ENCODE measurements at regions not wholly inside any gene's neighbourhood (a gene's known extent, or its start where the extent isn't known, plus 50 kb on each side); places are given as distances from the start of the nearest gene placed in this dataset.

DNA sequence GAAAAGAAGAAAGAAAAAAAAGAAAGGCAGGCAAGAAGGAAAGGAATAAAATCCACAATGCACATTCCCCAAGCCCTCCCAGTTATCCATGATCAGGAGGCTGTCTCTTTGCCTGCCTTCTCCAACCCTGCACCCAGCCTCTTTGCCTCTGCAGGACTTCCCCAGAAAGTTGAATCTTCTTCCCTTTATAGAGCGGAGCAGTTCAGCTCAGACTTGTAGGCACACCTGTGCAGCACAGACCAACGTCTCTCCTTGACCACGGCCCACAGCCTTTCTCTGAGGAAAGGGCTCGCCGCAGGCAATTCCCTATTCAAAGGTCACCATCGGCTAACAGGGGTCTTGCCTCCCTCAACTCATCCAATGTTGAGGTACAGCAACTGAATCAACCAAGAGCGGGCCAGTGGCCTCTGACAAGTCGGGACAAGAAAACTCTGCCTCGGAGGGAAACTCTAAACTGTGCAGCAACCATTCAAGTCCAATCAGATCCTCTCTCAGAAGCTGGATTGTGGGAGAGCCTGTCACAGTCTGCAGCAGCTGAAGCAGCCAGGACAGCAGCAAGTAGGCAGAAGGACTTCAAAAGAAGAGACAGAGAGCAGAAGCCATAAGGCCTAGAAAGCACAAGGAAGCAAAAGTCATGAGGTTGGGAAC is 529.2 kb upstream of the JARID2 start:
- in situ Hi-C loops (cut with HindIII; ENCODE audit: low pct_ligation_motif_present, low sequenced_read_pairs): no loop called here
- Histone ChIP-seq H3K36me3 (replicated peaks) (no peaks in the 10 kb centered on the region), H3K4me3 (ENCODE audit: low read depth, low read length) (no peak overlapping the region), H3K27ac (no peak overlapping the region), H3K27me3 (replicated peaks) (no peaks in the 10 kb centered on the region)
- TF ChIP-seq, protein P1, sequence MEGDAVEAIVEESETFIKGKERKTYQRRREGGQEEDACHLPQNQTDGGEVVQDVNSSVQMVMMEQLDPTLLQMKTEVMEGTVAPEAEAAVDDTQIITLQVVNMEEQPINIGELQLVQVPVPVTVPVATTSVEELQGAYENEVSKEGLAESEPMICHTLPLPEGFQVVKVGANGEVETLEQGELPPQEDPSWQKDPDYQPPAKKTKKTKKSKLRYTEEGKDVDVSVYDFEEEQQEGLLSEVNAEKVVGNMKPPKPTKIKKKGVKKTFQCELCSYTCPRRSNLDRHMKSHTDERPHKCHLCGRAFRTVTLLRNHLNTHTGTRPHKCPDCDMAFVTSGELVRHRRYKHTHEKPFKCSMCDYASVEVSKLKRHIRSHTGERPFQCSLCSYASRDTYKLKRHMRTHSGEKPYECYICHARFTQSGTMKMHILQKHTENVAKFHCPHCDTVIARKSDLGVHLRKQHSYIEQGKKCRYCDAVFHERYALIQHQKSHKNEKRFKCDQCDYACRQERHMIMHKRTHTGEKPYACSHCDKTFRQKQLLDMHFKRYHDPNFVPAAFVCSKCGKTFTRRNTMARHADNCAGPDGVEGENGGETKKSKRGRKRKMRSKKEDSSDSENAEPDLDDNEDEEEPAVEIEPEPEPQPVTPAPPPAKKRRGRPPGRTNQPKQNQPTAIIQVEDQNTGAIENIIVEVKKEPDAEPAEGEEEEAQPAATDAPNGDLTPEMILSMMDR (IDR thresholded peaks at IDR 0.05; ENCODE audit: low read depth, low read length, missing control alignments): no peak
- no peak for DNase-seq

DNA sequence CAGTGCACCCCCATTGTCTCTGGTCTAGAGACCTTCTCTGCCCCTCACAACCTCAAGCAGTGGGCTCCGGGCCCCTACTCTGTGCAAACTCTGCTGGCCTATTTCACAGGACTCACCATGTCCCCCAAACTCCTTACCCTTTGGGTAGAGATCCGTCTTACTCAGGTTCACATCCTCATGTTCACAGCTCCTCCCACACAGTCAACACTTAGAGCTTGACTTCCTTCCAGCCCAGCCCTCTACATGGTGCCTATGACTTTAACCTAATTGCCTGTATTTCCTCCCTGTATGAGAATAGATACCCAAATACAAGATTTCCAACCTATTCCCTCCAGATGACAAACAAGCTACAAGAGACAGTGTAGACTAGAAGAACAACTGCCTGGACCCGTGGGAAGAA is 528.6 kb upstream of the JARID2 start:
- no peak overlapping the region for H3K27ac ChIP-seq
- in situ Hi-C loops (cut with HindIII; ENCODE audit: low pct_ligation_motif_present, low sequenced_read_pairs): no loop called here

DNA sequence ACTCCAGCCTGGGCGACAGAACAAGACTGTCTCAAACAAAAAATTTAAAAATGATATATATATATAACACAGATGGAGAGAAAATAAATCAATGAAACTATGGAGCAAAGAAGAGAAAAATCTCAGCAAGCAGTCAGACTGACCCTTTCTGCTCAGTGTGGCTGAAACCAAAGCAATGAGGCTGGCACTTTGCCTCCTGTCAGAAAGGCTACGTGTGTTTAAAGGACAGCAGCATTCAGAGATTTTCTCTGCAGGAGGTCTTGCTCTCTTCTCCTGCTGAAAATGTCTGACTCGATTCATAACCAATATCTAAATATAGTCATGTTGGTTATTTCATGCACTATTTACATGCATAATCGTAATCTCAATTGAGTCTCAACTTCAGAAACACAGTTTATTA is 527.0 kb upstream of the JARID2 start:
- no peaks in the 10 kb centered on the region for H3K27me3 ChIP-seq (replicated peaks)
- TF ChIP-seq, protein P1 (IDR thresholded peaks at IDR 0.05; ENCODE audit: low read depth, low read length, missing control alignments): no peak
- H3K27ac ChIP-seq: no peak overlapping the region
- DNase-seq: no peak
- H3K4me3 ChIP-seq (ENCODE audit: low read depth, low read length): no peak overlapping the region
- no peaks in the 10 kb centered on the region for H3K36me3 ChIP-seq (replicated peaks)
- in situ Hi-C loops (cut with HindIII; ENCODE audit: low pct_ligation_motif_present, low sequenced_read_pairs): no loop called here

More for the DNA sequence above, 528.6 kb upstream of the JARID2 start:
- Histone ChIP-seq H3K27me3 (replicated peaks) (no peaks in the 10 kb centered on the region), H3K4me3 (ENCODE audit: low read depth, low read length) (no peak overlapping the region), H3K36me3 (replicated peaks) (no peaks in the 10 kb centered on the region)
- DNase-seq: no peak
- TF ChIP-seq, protein P1 (IDR thresholded peaks at IDR 0.05; ENCODE audit: low read depth, low read length, missing control alignments): no peak

DNA sequence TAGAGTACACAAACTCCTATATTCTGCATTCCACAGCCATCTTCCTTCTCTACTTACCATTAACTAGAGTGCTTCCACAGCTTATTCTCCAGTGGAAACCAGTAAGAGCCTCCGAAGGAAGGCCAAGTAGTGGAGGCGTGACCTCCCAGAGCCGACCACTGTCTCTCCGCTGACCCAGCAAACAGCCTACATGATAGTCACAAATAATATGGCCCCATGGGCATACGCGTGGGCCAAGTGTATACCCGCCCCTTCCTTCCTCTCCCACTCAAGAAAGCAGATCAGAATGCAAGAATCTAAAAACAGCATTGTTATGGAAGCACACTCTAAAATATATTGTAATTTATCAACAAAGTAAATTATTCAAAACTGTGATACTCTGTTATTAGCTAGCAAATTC is 526.6 kb upstream of the JARID2 start:
- no peak for DNase-seq
- H3K36me3 ChIP-seq (replicated peaks): no peaks in the 10 kb centered on the region
- TF ChIP-seq, protein P1 (IDR thresholded peaks at IDR 0.05; ENCODE audit: low read depth, low read length, missing control alignments): no peak
- in situ Hi-C loops (cut with HindIII; ENCODE audit: low pct_ligation_motif_present, low sequenced_read_pairs): no loop called here
- H3K27me3 ChIP-seq (replicated peaks): no peaks in the 10 kb centered on the region
- H3K27ac ChIP-seq: no peak overlapping the region
- H3K4me3 ChIP-seq (ENCODE audit: low read depth, low read length): no peak overlapping the region

DNA sequence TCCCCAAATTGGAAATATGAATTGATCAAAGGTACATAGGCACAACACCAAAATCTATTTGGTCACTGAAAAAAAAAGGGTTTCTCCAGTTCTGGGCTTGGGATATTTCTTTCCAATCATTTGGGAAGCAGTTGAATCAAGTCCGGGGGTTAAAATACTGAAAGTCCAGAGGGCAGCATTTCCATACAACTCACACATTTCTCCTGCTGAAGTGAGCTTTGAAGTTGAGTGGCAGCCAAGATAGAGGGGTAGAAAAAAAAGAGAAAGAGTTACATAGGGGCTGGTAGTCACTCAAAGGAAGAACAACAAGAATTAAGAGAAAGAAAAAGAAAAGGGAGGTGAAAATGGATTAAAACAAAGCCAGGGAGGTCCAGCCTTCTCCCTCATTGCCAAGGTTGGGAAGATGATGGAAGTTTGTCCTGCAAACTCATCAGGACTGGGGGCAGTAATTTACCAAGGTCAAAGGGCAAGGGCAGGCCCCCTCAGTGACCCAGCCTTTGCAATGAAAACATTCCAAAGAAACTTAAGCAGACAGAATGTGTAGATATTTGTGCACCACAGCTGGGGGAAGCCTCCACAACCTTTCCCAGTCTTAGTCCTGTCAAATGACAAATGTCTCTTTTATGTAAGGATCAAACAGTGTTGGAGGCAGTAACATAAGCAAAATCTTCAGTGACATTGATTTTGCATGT is 525.3 kb upstream of the JARID2 start:
- in situ Hi-C loops (cut with HindIII; ENCODE audit: low pct_ligation_motif_present, low sequenced_read_pairs): no loop called here
- no peak overlapping the region for H3K4me3 ChIP-seq (ENCODE audit: low read depth, low read length)
- no peak for DNase-seq
- TF ChIP-seq, protein P1 (IDR thresholded peaks at IDR 0.05; ENCODE audit: low read depth, low read length, missing control alignments): no peak
- H3K36me3 ChIP-seq (replicated peaks): no peaks in the 10 kb centered on the region
- no peak overlapping the region for H3K27ac ChIP-seq
- no peaks in the 10 kb centered on the region for H3K27me3 ChIP-seq (replicated peaks)
